HCEC 1CT (cell line): ENCODE measurements at regions not wholly inside any gene's neighbourhood (a gene's known extent, or its start where the extent isn't known, plus 50 kb on each side); places are given as distances from the start of the nearest gene placed in this dataset.
"Not testable (repeated sequence)": the region's sequence is repeated elsewhere in the genome, so short reads cannot be mapped to it uniquely, and the experiment has no call there.

Experiments used
- DNase-seq: peaks from one replicate; pipeline ENCODE4 v3.0.0-alpha.2; 2017

DNA sequence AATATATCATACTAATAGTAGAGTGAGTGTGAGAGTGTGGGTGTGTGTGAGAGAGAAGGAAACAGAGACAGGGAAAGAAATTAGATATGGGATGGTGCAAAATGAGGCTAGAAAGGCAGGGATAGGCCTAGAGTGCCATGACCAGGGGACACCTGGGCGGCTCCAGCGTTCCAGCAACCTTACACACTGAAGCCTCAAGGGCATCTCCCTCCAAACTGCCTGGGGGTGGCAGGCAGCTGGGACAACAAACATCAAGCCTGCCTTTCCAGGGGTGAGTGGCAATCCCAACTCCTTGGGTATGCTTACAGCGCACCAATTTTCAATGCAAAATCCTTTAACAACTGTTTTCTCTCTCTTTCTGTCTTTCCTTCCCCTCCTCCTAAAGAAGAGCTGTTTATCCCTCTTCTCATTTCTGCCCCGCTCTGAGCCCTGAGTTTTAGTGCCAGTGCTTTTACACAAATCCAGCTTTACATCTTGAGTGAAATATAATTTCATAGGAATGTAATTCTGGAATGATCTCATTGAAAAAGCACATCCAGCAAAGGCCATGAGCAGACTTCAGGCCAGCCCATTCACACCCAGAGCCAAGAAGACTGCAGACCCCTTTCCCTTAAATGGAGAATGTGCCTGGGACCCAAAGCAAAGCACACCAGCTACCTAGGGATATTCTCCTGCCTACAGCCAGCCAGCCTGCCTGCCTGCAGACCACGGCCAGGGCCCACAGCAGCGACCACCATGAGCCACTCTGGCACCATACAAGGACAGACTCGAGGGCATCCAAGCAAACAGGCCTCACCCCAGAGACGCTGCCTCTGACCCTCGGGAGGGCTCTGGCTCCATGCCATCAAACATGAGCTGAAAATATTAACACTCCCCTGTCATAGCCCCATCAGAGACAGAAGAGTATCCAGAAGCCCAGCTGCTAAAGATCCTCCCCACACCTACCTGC, 90.3 kb downstream of the RPL27A start:
- no peak for DNase-seq

DNA sequence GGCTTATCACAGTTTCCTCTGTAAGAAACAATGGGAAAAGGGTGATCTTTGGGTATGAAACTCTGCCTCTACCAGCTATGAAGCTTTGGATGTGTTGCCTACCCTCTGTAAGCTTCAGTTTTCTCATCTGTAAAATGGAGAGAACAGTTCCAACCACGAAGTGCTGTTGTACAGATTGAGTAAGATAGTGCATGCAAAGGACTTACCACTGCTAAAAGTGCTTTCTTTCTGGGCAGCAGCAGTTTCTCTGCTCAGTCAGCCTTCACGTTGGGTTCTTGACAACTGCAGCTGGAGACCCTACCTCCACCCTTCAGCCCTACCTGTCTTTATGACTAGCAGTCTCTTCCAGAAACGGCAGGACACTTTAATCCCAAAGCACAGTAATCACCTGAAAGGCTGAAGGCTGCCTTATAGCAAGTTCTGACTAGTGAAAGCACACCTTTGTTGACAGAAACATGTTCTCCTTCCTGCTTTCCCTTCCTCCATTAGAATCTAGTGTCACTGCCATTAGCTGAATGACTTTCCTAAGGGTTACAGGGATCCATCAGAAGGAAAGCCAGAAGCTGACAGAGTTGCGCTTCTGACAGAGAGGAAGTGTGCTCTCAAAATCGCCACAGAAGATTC, 91.4 kb downstream of the RPL27A start:
- DNase-seq: no peak

DNA sequence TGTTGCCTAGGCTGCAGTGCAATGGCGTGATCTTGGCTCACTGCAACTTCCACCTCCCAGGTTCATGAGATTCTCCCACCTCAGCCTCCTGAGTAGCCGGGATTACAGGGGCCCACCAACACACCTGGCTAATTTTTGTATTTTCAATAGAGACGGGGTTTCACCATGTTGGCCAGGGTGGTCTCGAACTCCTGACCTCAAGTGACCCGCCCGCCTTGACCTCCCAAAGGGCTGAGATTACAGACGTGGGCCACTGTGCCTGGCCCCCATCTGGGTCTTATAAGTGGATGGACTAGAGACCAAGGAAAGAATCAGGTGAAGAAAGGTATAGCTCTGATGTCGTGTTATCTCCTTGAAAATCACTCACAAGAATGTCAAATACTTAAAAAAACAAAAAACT, 92.3 kb downstream of the RPL27A start:
- not testable (repeated sequence) for DNase-seq

DNA sequence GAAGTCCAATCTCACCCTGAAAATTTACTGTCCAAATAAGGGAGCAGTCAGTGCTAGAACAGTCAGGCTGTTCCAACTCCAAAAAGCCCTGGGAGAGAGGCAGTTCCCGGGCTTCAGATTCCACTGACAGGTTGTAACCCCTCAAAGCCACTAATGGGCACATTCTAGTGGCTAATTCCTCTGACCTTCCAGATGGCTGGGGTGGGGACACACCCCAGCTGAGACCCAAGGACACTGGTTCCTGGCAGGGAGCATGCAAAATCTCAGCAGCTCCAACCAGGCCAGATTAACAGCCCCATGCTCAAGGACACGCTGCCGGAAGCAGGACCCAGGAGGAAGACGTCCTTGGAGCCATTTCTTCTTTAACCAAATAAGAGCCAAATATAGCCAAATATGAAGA, 92.7 kb downstream of the RPL27A start:
- DNase-seq: no peak

DNA sequence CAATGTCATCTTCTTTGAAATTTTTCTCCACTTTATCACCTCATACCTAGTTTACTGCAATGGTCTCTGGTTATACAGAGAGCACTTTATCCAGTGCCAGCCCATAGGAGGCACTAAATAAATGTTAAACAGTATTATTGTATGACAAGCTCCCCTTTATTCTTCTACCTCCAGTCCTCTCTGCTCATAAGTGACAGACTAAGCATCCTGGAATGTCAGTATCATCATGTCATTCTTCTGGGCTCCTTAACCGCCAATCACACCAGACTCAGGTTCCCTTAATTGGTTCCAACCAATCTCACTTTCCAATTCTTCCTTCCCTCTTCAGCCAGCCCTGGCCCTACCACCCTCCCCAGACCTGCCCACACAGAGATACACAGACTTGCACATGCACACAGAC, 93.1 kb downstream of the RPL27A start:
- DNase-seq: no peak

DNA sequence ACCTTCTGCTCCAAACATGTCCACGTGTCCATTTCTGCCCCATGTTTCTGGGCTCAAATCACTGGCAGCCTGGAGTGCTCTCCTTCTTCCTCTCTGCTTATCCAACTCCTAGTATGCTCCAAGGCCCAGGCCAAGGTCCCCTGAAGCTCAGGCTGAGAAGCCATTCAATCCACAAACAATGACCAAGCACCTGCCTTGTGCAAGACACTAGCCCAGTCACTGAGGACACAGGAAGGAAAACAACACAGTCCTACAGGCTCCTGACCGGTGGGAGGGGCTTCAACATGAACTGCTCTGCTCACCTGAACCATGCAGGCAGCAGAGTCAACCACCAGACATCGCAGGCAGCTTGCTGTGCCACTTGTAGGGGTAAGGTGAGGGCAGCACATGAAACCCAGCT, 93.6 kb downstream of the RPL27A start:
- no peak for DNase-seq

DNA sequence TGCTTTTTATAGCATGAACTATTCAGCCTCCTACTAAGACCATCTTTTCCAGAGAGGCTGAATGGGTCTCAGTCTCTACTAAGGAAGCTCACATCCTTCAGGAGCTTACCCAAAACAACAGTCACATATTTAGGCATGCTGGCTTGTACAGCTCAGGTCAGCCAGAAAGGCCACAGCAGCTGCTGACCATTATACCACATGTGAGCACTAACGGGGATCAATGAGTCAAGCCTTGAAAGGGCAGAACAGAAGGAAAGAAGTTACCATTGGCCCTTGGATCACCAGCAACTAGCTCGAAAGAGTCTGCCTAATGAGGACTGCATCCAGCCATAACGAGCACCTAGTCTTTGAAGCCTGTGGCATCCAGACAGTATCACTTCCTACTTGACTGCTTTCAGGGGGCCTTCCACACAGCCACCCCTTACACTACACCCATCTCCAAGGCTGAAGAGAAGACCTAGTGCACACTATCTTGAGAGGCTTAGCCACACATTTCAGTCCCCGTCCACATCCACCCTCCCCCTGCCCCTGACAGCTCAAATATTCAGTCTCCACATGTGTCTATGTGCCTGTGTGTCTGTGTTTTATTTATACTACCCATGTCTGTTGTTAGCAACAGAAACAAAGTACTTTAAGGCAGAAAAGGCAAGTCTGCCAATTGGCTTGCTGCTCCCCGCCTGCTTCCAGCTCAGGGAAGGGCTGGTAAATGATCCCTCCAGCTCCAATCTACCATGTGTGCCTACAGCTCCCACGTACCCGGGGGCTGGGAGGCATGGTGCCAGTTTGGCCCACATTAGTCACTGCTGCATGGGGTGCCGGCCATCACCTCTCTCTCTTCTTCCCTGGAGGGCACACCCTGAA, 95.5 kb downstream of the RPL27A start:
- DNase-seq: peak; percentile 78

DNA sequence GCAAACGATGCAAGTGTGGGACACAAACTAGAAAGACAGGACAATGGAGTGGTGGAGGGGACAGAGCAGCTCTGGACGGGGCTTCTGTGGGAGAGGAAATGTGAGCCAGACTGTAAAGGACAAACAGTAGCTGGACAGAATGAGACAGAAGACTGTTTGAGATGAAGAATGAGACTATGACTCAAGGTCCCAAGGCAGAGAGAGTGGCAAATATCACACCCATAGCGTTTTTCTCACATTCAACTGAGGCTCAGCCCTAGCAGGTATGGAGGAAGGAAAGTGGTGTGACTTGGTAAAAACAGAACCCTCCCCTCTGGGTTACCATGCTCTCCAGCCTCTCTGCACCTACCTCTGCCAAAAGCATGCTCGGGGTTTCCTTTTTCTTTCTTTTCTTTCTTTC, 96.5 kb downstream of the RPL27A start:
- DNase-seq: no peak

DNA sequence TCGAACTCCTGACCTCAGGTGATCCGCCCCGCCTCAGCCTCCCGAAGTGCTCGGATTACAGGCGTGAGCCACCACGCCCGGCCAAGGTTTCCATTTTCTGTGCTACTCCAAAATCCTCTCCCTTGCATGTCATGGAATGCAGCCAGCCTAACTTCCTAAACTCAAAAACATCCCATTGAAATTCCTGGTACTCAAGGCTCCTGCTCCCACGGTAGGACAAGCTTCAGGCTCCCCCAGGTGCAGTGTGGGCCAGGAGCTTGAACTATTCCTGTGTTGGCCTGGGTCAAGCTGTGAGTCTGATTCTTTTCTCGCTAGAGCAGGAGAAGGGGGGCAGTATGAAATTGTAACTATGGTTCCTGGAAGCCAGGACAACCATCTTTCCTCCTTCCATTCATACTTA, 97.1 kb downstream of the RPL27A start:
- no peak for DNase-seq

DNA sequence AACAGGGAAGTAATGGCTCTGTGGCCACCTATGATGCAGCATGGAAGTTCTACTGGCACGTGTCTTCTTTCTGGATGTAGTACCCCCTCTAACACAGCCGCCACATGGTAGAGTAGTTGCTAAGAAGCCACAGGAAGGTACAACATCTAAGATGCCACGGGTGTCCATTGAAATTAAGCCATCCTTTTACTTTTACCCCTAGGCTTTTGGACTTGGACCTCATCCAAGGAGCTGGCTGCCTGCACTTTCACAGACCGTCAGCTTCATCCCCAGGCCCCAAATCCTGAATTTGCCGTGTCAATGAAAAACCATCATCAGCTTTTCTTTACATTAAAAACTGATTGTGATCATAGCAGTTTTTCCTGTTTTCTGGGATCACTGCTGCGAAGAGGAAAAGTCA, 102.4 kb downstream of the RPL27A start:
- no peak for DNase-seq

DNA sequence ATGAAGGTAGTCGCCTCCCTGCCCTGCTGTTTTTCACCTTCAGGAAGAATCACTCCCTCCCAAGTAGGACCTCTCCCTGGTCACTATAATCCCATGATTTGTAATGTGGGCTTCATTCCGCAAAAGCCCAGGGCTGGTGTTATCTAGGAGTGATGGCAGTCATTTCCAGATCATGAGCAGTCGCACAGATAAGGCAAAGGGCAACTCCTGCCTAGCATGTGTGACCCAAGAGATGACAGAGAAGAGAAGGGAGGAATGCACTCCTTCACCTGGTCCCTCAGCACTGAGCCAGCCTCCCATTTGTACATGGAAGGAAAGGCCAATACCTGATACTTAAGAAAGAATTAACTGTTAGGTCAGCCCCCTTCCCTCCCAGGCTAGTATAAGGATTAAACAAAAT, 102.9 kb downstream of the RPL27A start:
- DNase-seq: no peak

DNA sequence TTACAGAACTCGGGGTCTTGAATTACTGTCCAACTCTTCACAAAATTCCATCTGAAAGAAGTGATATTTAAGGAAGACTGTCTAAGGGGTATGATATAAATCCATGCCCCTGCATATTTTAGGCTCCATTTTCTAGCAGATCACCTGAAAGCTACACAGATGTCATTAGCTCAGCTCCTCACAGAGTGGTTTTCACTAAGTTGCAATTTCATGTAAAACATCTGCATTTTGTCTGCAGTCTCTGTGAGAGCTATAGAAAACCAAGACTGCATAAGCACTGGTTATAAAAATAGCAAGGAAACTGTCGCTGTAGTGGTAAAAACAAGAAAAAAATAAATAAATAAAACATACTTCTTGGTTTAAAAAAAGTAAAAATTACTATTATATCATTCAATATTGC, 103.4 kb downstream of the RPL27A start:
- no peak for DNase-seq

DNA sequence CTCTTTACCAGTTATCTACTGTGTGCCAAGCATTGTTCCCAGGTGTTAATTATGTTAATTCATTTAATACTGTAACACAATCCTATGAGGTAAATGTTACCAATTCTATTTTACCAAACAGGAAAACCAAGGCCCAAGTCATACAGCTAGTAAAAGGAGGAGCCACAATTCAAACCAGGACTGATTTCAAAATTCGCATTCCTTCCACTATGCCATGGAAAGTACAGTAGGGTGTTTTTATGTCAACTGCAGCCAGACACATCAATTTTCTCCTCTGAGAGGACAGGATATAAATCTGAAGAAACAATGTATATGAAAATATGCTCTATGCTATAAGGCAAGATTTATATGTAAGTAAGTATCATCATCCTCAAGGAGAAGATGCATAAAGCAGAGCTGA, 104.3 kb downstream of the RPL27A start:
- no peak for DNase-seq

DNA sequence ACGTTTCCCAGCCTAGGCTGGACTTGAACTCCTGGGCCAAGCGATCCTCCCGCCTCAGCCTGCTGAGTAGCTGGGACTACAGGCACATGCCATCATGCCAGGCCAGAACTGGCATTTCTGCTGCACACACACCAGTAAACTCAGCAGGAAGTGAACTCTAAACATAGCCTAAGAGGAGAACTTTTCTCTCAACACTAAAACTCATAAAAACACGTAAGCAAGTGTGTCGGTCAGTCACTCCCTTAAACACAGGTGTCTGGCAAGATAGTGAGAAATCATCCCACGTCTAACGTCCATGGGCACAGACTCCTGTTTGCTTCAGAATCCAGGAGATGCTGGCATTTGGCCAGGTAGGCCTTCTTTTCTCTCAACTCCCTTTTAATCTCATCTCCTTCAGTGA, 104.8 kb downstream of the RPL27A start:
- DNase-seq: no peak

DNA sequence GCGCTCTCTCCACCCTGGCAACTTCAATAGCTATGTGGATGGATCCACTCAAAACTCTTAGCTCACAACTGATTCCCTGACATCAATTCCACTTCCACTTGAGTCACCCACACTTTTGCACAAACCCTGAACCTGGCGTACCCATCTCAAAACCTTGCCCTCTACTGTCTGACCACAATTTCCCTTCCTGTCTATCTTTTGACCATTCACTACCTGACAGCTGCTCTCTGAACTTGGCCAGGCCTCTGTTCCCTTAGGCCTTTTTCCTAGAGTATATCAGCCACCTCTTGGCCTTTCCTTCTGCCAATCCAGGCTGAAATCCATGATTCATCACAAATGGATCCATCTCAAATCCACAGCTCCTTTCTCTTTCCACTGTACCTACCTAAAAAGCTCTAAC, 106.0 kb downstream of the RPL27A start:
- no peak for DNase-seq

DNA sequence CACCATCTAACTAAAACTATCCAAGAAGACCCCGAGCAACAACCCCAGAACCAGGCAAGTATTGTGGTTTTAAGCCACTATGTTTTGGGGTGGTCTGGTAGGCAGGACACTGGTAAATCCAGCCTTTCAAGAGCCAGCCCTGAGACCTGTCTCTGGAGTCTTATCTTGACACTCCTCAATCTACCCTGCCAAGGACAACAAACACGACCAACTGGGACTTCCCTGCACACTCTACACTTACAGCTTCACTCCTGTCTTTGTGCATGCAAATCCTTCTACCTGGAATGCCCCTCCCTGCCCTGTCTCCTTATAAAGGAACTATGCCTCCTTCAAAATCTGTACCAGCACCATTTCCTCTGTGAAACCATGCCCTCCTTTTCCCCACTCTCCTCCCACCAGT, 107.3 kb downstream of the RPL27A start:
- DNase-seq: no peak

DNA sequence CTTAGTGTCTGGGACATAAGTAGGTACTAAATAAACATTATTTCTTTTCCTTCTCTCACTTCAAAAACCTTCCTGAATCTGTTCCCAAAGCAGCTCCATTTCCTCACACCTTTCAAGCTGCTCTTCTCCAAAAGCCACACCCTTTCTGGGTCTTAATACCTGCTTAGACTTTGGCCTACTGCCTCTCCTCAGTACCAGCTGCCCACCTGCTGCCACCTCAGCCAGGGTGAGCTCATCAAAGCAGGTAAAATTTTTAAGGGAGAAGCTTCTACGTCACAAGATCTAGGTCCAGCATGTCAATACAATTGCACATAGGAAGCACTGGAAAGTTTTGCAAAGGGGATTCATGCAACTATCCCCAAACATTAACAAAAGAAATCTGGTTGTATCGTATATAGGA, 108.4 kb downstream of the RPL27A start:
- DNase-seq: no peak

DNA sequence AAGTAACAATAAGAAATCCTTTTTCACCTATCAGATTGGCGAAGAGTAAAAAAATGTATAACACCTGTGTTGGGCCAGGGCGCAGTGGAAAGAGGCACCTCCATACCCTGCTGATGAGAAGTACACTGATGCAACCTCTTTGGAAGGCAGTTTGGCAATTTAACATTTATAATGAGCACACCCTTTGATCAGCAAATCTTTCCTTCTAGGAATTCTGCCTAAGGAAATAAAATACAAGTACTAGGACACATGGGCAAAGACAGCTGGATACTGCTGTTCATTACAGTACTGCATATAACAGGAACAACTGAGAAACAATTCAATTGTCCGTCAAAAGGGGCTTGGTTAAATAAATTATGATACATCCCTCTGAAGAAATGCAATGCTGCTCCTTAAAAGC, 110.1 kb downstream of the RPL27A start:
- DNase-seq: no peak

DNA sequence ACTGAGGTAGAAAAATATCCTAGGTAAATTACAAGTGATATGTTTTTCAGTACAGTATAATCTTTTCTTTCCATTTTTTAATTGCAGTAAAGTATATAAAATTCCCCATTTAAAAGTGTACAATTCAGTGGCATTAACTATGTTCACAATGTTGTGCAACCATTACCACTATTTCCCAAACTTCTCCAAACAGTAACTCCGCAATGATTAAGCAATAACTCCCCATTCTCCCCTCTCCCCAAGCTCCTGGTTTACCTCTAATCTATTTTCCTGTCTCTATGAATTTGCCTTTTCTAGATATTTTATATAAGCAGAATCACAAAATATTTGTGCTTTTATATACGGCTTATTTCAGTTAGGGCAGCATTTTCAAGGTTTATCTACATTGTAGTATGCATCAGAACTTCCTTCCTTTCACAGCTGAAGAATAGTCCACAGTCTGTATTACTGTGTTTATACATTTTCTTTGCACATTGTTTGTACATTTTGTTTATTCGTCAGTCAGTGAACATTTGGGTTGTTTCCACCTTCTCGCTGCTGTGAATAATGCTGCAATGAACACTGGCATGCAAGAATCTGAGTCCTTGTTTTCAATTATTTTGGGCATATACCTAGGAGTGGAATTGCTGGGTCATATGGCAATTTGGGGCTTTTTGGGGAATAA, 110.7 kb downstream of the RPL27A start:
- no peak for DNase-seq

DNA sequence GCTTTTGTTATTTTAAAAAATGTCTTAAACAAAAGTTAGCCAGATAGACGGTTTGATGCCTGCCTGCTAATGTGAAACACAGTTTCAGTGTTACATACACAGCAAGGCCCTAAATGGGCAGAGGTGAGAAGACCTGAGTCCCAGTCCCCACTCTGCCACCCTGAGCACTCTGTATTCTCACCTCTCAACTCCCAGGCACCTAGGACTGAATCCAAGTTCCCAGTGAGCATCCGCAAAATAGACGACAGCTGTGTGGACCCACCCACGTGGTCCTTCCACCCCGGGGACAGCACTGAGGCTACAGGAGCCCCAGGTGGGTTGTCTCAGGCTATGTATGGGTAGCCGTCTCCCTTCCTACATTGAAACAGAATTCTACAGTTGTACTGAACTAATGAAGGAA, 111.5 kb downstream of the RPL27A start:
- DNase-seq: no peak

DNA sequence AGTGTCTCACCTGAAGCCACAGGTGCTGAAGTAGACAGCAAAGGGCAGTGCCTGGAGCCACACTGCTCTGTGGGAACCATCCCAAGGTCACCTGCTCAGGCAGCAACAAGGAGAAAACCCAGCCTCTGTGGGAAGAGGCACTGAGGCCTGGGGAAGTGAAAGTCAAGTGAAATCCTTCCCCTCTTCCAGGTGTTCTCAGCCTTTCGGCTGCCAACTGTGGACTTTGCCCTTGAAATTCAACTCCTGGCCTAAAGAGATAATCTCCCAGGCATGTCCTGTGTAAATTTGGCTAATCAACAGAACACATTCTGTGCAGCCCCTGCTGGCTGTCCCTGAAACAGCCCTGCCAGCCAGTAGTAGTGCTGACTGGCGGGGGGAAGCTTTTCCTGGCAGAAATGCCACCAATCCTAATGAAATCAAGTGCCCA, 112.1 kb downstream of the RPL27A start:
- no peak for DNase-seq

DNA sequence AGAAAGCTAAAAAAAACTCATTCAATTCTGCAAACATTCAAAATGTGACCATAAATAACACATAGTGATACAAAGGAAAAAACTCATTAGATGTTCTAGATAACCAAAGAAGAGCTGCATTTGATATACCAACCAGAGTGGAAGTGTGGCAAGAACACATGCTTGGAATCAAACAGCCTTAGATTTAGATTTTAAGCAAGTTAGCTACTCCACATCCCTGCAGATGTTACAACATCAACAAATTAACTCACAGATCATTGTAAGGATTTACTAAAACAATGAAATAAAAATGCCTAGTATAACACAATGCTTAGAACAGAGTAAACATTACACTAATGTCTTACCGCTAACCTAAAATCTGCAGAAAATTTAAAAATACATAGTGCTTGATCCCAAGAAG, 114.0 kb upstream of the AKIP1 start:
- no peak for DNase-seq

DNA sequence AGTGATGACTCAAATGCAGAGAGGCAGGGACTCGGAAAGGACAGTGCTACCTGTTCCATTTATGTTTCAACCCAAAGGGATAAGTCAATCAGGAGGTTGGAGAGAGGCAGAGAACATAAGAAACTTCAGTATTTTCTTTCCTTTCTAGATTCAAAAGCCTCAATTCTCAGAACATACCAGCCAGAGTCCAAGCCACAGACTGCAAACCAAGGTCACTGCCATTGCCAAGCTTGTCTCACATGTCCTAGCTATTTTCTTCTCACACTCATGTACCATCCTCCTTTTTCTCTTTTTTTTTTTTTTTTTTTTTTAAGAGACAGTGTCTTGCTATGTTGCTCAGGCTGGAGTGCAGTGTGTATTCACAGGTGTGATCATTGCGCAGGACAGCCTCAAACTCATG, 111.7 kb upstream of the AKIP1 start:
- DNase-seq: no peak
